ENCODE measurements at regions not wholly inside any gene's neighbourhood (a gene's known extent, or its start where the extent isn't known, plus 50 kb on each side); places are given as distances from the start of the nearest gene placed in this dataset.

DNA sequence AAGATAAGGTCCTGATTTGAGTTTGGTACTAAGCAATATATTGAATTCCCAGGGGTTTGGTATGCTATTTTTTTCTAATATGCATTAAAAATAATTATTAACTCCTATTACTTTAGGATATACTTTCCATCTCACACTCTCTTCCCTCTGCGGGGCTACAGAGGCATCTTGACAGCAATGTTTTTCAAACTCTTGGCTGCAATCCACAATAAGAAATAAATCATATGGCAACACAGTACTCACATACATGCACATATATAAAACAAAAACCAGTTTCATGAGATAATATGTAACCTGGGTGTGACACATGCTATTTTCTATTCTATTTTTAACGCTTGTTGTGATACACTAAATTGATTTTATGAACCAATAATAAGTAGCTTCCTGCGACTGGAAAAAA is 189.5 kb downstream of the UNC5CL start:
- TF ChIP-seq, protein P1, sequence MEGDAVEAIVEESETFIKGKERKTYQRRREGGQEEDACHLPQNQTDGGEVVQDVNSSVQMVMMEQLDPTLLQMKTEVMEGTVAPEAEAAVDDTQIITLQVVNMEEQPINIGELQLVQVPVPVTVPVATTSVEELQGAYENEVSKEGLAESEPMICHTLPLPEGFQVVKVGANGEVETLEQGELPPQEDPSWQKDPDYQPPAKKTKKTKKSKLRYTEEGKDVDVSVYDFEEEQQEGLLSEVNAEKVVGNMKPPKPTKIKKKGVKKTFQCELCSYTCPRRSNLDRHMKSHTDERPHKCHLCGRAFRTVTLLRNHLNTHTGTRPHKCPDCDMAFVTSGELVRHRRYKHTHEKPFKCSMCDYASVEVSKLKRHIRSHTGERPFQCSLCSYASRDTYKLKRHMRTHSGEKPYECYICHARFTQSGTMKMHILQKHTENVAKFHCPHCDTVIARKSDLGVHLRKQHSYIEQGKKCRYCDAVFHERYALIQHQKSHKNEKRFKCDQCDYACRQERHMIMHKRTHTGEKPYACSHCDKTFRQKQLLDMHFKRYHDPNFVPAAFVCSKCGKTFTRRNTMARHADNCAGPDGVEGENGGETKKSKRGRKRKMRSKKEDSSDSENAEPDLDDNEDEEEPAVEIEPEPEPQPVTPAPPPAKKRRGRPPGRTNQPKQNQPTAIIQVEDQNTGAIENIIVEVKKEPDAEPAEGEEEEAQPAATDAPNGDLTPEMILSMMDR (IDR thresholded peaks at IDR 0.05) = no peak
- no peak for TF ChIP-seq POLR2A (IDR thresholded peaks at IDR 0.05)
